HG03064 (cell line): ENCODE measurements at regions not wholly inside any gene's neighbourhood (a gene's known extent, or its start where the extent isn't known, plus 50 kb on each side); places are given as distances from the start of the nearest gene placed in this dataset.

Experiments used
- ATAC-seq: cut with Tn5 transposase; IDR thresholded peaks from one replicate; pipeline ENCODE4 v1.9.1; 2021; ENCODE audit warnings: low read depth; ENCODE audit not compliant: unreplicated experiment

- ATAC-seq: no peak
Observed at GRCh38 chr1:105664495-105664894, 1392.0 kb upstream of the PRMT6 start.

- ATAC-seq: no peak
Observed at GRCh38 chr1:105678334-105678733, 1378.1 kb upstream of the PRMT6 start.

GRCh38 chr1:105684714-105685113 lies 1371.8 kb upstream of the PRMT6 start:
- no peak for ATAC-seq

- no peak for ATAC-seq
Observed at GRCh38 chr1:105686026-105686425, 1370.4 kb upstream of the PRMT6 start.

GRCh38 chr1:105686874-105687690 lies 1369.4 kb upstream of the PRMT6 start:
- no peak for ATAC-seq

- ATAC-seq: no peak
Observed at GRCh38 chr1:105700723-105701122, 1355.8 kb upstream of the PRMT6 start.

GRCh38 chr1:105724286-105724685 lies 1332.2 kb upstream of the PRMT6 start:
- no peak for ATAC-seq

GRCh38 chr1:105730701-105731100 lies 1325.8 kb upstream of the PRMT6 start:
- no peak for ATAC-seq

GRCh38 chr1:105736349-105736748 lies 1320.1 kb upstream of the PRMT6 start:
- no peak for ATAC-seq

- ATAC-seq: no peak
Observed at GRCh38 chr1:105779727-105780126, 1276.7 kb upstream of the PRMT6 start.

GRCh38 chr1:105785021-105785420 lies 1271.5 kb upstream of the PRMT6 start:
- no peak for ATAC-seq

GRCh38 chr1:105793536-105794146 lies 1262.8 kb upstream of the PRMT6 start:
- ATAC-seq: peak; percentile 68

GRCh38 chr1:105795741-105796140 lies 1260.7 kb upstream of the PRMT6 start:
- ATAC-seq: no peak

- ATAC-seq: no peak
Observed at GRCh38 chr1:105830571-105831146, 1225.8 kb upstream of the PRMT6 start.

GRCh38 chr1:105838071-105838470 lies 1218.4 kb upstream of the PRMT6 start:
- no peak for ATAC-seq

GRCh38 chr1:105865546-105865945 lies 1190.9 kb upstream of the PRMT6 start:
- ATAC-seq: no peak

GRCh38 chr1:105872817-105873216 lies 1183.7 kb upstream of the PRMT6 start:
- ATAC-seq: no peak

- ATAC-seq: no peak
Observed at GRCh38 chr1:105874621-105875020, 1181.9 kb upstream of the PRMT6 start.

- ATAC-seq: no peak
Observed at GRCh38 chr1:105886309-105886708, 1170.2 kb upstream of the PRMT6 start.

GRCh38 chr1:105891308-105891707 lies 1165.2 kb upstream of the PRMT6 start:
- ATAC-seq: no peak

- ATAC-seq: no peak
Observed at GRCh38 chr1:105894006-105894405, 1162.5 kb upstream of the PRMT6 start.

- ATAC-seq: no peak
Observed at GRCh38 chr1:105909811-105910210, 1146.7 kb upstream of the PRMT6 start.
